Astrocyte of the cerebellum (primary cell): ENCODE measurements at regions not wholly inside any gene's neighbourhood (a gene's known extent, or its start where the extent isn't known, plus 50 kb on each side); places are given as distances from the start of the nearest gene placed in this dataset.

Source experiments
- DNase-seq: peaks from one replicate; pipeline ENCODE4 v3.0.0-alpha.2; 2011; ENCODE audit warnings: low read depth
- H3K4me3 ChIP-seq: 2 replicates; pipeline ENCODE4 v1.5.1; 2011; ENCODE audit warnings: mild to moderate bottlenecking, low read depth, low read length, moderate library complexity
- CTCF ChIP-seq: IDR thresholded peaks from 2 replicates; pipeline ENCODE4 v1.5.1; 2012; ENCODE audit warnings: low read length, low read depth, moderate library complexity, mild to moderate bottlenecking; ENCODE audit errors: missing control alignments
- in situ Hi-C: cut with HindIII; loops from 2 replicates; pipeline ENCODE4 v1.10.0; 2017; ENCODE audit warnings: low sequenced_read_pairs

GRCh38 chr6:4270001-4270400, 134.6 kb upstream of the ECI2 start:
- in situ Hi-C loops: no loop called here
- DNase-seq: no peak
- TF ChIP-seq CTCF: no peak
- H3K4me3 ChIP-seq: no peak overlapping the region

- no peak for DNase-seq
- no peak overlapping the region for H3K4me3 ChIP-seq
- in situ Hi-C loops: no loop called here
- no peak for TF ChIP-seq CTCF
Observed at GRCh38 chr6:4268171-4268570, 132.8 kb upstream of the ECI2 start.

GRCh38 chr6:4265740-4266139, 130.4 kb upstream of the ECI2 start:
- no peak for TF ChIP-seq CTCF
- DNase-seq: no peak
- H3K4me3 ChIP-seq: no peak overlapping the region
- in situ Hi-C loops: no loop called here

- DNase-seq: no peak
- in situ Hi-C loops: no loop called here
- H3K4me3 ChIP-seq: no peak overlapping the region
- no peak for TF ChIP-seq CTCF
Observed at GRCh38 chr6:4264601-4265000, 129.2 kb upstream of the ECI2 start.

GRCh38 chr6:4264081-4264480, 128.7 kb upstream of the ECI2 start:
- no peak for DNase-seq
- in situ Hi-C loops: no loop called here
- H3K4me3 ChIP-seq: no peak overlapping the region
- TF ChIP-seq CTCF: no peak

GRCh38 chr6:4262526-4262925, 127.2 kb upstream of the ECI2 start:
- no peak for TF ChIP-seq CTCF
- H3K4me3 ChIP-seq: no peak overlapping the region
- no peak for DNase-seq
- in situ Hi-C loops: no loop called here

- in situ Hi-C loops: no loop called here
- H3K4me3 ChIP-seq: no peak overlapping the region
- DNase-seq: no peak
- no peak for TF ChIP-seq CTCF
Observed at GRCh38 chr6:4259391-4259790, 124.0 kb upstream of the ECI2 start.
